ENCODE measurements at regions not wholly inside any gene's neighbourhood (a gene's known extent, or its start where the extent isn't known, plus 50 kb on each side); places are given as distances from the start of the nearest gene placed in this dataset.

- peak in 2 of 4 experiments; percentile 20 to 51 for DNase-seq
Measured at GRCh38 chr5:17895288-17896033, 261.2 kb downstream of the TAF11L14 start.

DNA sequence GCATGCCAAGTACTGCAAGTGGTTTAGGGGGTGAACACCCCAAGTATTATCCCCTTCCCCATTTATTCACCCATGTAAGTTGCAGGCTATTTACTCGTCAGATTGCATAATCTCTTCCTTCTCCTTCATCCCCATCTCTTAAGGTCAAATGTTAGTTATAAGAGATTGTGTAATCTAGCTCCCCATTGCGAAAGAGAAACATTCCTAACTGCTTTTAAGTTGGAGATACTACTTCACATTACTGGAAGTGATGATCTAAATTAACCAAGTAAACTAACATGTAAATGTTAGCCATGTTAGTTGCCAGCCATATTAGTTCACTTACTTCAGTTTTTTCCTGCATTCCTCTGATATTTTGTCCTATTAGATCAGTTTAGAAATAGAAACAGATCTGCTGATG is 262.3 kb downstream of the TAF11L14 start:
- DNase-seq, result peak in 3 of 4 experiments; percentile 6 to 72 (median 47)

GRCh38 chr5:17897776-17898175 is 263.5 kb downstream of the TAF11L14 start:
- no peak for DNase-seq

DNA sequence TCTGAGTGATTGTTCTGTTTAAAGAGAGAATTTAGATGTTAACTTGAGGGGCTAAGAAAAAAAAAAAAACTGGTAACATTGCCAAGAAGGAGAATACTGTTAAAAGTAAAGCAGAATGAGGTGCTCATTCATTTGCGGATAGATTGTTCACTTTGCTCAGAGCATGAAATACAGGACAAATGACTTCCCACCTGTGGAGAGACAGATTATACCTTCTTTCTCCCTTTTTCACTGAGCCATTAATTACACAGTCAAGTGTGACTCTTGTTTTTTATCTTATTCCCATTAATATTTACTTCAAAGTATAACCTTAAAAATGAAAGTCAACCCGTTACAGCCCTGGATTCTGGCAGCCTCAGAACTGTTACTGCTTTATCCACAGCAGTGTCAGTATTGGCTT is 264.5 kb downstream of the TAF11L14 start:
- DNase-seq, result no peak

- peak; percentile 29 to 59 (median 48) for DNase-seq
Measured at GRCh38 chr5:17907094-17907493, 272.8 kb downstream of the TAF11L14 start.

DNA sequence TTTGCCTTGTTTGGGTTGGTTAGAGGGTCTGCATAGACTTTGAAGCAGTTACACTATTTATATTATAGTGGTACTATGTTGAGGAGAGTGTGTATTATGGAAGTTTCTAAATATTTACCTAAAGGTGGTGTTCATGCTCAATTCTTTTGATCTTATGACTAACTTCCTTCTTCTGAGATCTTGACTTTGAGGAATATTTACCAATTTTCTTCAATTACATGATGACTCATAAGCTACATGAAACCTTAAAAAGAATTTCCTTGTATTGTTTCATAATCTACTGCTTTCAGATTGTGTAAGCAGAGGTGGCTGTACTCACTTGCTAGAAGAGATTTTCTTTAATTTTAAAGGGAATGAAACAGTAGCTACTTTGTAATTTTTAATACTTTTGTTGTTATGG is 276.1 kb downstream of the TAF11L14 start:
- DNase-seq, result peak in 3 of 4 experiments; percentile 10 to 84 (median 81)

DNA sequence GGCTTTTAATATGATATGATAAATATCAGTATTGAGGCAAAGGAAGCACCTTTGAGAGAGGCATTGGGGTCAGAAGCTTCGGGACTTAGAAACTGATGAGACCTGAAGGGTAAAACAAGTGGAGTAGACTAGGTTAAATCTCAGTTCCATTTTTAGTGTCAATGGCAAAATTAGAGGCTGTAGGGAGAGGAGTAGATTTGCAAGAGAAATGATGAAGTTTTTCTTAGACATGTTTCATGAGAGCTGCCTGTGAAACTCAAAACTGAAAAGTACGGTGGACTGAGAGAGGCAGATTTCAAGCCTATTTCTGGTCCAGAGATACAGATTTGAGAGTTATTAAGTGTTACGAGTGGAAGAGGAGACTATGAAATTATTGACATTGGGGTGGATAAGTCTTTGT is 278.5 kb downstream of the TAF11L14 start:
- DNase-seq, result no peak

DNA sequence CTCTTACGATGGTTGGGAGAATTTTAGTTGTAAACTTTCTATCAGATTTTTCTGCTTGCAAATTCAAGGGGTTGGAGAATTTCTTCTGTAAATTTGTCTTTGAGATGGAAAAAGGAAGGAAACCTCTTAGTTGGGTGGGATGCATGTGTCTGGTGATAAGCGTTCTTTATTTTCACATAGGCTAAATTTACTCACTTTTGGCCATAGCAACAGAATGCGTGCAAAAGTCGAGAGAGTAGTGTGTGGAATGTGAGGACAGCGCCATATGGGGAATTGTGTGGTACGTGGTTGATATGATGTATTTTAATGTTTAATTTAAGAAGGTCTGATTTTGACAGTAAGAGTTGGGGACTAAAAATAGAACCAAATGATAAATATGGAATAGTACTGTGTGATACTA is 282.2 kb downstream of the TAF11L14 start:
- DNase-seq, result no peak

- no peak for DNase-seq
Measured at GRCh38 chr5:17917465-17917864, 283.2 kb downstream of the TAF11L14 start.

- peak; percentile 63 to 80 (median 76) for DNase-seq
Measured at GRCh38 chr5:17918373-17919104, 284.3 kb downstream of the TAF11L14 start.

- no peak for DNase-seq
Measured at GRCh38 chr5:17925276-17925675, 291.0 kb downstream of the TAF11L14 start.

DNA sequence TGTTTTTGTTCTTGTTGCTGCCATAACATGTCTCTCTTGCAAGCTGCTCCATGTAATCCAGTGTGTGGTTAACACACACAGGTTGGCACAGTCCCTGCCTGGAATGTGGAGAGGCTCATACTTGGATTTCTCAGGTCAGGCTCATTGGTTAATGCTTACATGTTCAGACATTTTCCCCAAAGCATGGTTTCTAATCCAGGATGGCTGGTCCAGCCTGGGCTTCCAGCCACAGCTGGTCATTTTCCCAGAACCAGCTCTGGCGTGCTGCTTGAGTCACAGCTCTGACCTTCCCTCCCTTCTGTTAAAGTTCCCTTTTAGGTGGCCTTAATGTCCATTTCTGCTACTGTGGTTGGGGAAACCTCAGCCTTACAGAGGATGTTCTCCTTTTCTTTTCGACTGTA is 294.3 kb downstream of the TAF11L14 start:
- peak; percentile 70 to 85 (median 80) for DNase-seq

DNA sequence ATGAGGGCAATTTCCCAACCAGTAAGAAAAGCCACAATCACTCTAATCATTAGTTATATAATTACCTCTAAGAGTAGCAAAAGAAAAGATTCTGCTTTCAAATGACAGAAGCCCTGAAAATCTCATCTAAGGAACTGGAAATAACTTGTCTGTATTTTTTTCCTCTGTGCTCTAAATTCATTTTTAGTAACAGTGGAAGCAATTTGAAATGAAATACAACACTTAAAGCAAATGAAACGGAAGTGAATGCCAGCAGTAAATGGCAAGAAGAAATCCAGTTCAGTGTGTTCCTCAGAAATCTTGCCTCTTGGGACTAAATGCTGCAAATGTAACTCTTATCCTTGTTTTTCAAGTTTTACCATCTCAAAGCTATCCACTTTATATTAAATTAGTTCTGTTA is 294.9 kb downstream of the TAF11L14 start:
- peak in 2 of 4 experiments; percentile 7 to 12 for DNase-seq

GRCh38 chr5:17930346-17930745 is 296.1 kb downstream of the TAF11L14 start:
- DNase-seq, result no peak

- DNase-seq, result no peak
Measured at GRCh38 chr5:17944046-17944445, 309.8 kb downstream of the TAF11L14 start.

- DNase-seq, result no peak
Measured at GRCh38 chr5:17947029-17947428, 312.8 kb downstream of the TAF11L14 start.

GRCh38 chr5:17951392-17952169 is 317.3 kb downstream of the TAF11L14 start:
- no peak for DNase-seq

- DNase-seq, result no peak
Measured at GRCh38 chr5:17952231-17952630, 318.0 kb downstream of the TAF11L14 start.

- DNase-seq, result no peak
Measured at GRCh38 chr5:17964067-17964466, 329.8 kb downstream of the TAF11L14 start.

GRCh38 chr5:17966640-17967402 is 332.6 kb downstream of the TAF11L14 start:
- no peak for DNase-seq

DNA sequence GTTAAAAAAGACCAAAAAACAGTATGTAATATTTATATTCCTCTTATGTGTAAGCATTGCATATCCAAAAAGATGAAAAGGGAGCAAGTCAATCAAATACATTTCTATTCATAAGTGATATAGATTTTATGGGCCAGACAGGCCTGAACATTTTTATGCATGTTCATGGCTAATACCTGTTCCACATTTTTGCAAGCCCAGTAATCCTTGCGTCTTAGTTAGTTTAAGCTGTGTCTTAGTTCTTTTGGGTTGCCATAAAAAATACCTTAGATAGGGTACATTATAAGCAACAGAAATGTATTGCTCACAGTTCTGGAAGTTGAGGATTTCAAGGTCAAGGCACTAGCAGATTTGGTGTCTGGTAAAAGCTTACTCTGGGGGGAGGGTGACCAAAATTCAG is 342.1 kb downstream of the TAF11L14 start:
- DNase-seq, result no peak

DNA sequence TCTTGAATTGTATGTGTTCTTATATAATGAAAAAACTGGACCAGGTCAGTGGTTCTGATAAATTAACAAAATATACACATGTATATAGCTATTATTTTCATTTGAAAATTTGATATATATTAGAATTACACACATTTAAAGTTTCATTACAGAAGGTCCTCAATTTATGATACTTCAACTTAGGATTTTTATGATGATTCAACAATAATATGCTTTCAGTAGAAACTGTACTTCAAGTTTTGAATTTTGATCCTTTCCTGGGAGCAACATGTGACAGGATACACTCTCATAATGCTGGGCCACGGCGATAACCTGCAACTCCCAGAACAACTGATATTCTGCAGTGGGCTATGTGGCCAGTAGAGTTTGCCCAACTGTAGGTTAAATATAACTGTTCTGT is 344.7 kb downstream of the TAF11L14 start:
- no peak for DNase-seq
